T1000 (cell line): ENCODE measurements at regions not wholly inside any gene's neighbourhood (a gene's known extent, or its start where the extent isn't known, plus 50 kb on each side); places are given as distances from the start of the nearest gene placed in this dataset.

Experiments
- DNase-seq: peaks from one replicate; lab custom pipeline; 2025; ENCODE audit warnings: mixed read lengths; lab: John Stamatoyannopoulos, UW

DNA sequence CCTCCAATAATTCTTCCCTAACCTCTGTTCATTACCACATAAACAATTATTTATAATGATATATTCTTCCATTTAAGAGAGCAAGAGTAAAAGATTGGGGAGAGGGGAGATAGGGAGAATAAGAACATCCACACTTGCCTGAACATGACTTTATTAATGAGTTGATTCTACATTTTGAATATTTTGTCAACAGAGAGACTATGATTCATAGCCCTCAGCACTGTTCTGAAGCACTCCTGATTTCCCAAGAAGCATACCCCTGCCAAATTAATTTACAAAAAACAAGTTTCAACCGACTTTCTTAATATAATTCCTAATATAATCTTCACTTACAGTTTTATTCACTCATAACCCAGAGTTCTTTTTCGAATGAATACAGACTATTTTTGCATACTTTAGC lies 828.8 kb downstream of the ROBO2 start:
- DNase-seq, result no peak

GRCh38 chr3:77869423-77869822 lies 829.5 kb downstream of the ROBO2 start:
- DNase-seq, result no peak

DNA sequence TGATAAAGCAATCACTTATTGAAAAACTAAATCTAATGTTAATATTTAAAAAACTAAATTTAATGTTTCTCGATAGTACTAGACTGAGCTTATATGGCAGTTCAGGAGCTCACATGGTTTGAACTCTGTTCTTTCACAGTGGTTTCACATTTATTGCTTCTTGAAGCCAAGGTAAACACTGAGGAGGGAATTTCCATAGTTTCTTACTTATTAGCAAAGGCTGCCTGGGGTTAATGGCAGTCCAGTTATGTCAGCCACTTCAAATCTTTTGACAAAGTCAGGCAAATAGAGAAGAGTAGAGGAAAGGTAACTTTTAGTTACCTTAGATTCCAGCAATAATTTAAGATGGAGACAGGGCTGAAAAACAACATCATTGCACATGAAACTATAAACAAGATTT lies 831.5 kb downstream of the ROBO2 start:
- no peak for DNase-seq

GRCh38 chr3:77873598-77873997 lies 833.7 kb downstream of the ROBO2 start:
- DNase-seq, result no peak

DNA sequence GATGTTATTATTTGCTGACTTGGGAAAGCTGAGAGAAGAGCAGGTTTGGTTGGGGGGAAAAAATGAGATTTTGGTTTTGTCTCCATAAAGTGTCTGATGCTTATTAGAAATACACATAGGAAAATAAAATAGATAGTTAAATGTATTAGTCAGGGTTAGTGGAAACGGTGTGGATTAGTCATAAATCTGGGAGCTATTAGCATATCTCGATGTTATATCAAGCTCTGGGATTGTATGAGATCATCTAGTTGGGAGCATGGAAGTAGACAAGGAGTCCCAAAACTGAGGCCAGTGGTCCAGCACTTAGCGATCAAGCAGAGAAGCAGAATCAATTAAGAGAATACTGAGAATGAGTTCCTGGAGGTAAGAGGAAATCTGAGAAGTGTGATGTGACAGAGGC lies 845.5 kb downstream of the ROBO2 start:
- DNase-seq, result no peak

DNA sequence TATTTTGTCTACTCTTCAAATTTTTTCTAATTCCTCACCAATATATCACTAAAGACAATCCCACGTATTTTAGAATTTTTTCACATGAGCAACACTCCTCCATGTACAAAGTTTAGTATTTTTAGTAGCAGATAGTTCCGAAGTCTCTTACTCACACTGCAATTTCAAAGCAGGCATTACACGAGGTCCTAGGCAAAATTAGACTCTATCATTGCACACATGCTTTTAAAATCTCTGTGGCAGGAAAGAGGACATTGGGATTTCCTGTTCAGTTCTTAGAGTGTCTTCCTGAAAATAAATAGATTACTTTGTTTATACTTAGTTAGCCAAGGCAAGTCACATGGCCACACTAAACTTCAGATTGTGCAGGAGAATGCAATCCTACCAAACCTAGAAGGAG lies 847.7 kb downstream of the ROBO2 start:
- DNase-seq, result no peak

DNA sequence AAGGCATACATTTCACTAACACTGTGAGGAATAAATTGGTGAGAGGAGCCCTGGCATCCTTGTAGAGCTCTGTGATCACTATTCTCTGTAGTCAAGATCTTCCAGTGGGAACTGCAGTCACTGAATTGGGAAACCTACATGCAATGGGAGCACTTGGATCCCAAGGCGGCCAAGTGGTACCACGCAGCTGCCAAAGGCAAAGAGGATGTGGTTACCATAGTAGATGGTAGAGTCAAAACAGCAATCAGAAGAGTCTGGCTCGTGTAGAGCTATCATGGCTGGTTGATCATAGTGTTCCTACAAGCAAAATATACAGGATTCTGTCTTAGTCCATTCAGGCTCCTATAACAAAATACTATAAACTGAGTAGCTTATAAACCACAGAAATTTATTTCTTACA lies 849.7 kb downstream of the ROBO2 start:
- DNase-seq, result no peak

DNA sequence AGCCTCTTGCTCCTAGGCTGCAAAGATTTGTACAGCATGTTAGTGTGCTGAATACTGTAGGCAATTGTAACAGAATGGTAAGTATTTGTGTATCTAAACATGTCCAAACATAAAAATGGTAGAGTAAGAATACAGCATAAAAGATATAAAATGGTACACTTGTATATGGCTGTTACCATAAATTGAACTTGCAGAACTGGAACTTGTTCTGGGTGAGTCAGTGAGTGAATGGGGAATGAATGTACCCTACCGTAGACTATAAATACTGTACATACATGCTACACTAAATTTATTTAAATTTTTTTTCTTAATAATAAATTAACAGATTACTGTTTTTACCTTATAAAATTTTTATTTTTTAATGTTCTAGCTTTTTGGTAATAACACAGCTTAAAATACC lies 858.7 kb downstream of the ROBO2 start:
- no peak for DNase-seq

GRCh38 chr3:77902675-77903074 lies 862.8 kb downstream of the ROBO2 start:
- DNase-seq, result no peak

DNA sequence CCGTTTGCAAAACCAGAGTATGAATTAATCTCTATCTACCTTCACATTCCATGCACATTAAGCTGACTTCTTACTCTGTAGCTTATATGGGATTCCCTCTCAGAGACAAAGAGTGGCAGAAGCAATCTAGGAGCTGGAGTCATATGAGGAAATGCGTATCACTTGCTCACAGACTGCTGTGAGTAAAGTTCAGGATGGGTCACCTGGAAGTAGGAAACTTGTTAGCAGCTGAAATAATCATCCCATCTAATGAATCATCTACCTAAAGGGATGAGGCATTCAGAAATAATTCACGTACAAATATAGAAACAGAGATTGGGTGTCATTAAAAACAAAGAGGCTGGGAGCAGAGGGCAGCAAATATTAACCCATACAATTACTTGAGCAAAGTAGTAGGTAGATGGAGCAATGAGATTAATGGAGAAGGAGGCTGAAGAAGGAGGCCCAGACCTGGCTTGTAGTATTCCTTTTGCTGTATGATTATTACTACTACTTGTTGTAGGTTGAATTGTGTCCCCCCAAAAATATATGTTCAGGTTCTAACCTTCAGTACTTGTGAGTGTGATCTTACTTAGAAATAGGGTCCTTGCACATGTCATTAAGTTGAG lies 866.3 kb downstream of the ROBO2 start:
- DNase-seq, result no peak

GRCh38 chr3:77913524-77914174 lies 873.8 kb downstream of the ROBO2 start:
- DNase-seq, result no peak

GRCh38 chr3:77915336-77915735 lies 875.4 kb downstream of the ROBO2 start:
- DNase-seq, result no peak

- DNase-seq, result no peak
Observed at GRCh38 chr3:77917225-77917624, 877.3 kb downstream of the ROBO2 start.

- DNase-seq, result no peak
Observed at GRCh38 chr3:77919244-77919643, 879.3 kb downstream of the ROBO2 start.

- DNase-seq, result no peak
Observed at GRCh38 chr3:77931255-77932009, 891.5 kb downstream of the ROBO2 start.

DNA sequence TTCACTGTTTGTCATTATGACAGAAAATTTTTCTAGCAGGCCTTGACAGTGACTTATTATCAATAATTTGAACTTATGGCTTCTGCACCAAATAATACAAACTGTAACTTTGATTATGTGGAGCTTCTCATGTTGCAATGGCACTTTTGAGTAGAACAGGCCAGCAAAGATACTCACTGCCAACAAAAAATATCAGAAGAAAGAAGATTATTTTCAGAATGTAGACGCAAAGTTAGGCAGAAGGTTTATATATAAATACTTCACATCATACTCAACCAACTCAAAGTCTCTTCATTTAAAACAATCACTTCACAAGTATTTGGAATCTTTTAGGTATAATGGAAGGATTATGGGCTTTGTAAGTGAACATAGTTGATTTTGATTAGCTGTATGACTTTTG lies 893.0 kb downstream of the ROBO2 start:
- DNase-seq, result no peak

DNA sequence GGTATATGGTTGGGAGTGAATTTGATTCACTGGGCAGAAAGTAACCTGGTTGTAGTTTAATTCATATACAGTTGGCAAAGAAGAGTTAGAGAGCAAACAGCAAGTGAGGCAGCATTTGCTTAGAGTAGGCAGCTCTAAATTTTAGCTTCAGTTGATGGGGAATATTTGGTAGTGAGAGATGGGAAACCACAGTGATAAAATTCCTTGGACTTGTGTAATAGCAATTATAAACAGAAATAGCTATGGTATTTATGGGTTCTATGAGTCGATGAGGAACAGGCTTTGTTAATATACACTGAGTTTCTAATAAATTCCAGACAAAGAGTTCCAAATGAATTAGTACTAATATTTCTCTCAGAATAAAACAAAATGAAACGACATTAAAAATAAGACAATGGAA lies 894.0 kb downstream of the ROBO2 start:
- DNase-seq, result no peak

DNA sequence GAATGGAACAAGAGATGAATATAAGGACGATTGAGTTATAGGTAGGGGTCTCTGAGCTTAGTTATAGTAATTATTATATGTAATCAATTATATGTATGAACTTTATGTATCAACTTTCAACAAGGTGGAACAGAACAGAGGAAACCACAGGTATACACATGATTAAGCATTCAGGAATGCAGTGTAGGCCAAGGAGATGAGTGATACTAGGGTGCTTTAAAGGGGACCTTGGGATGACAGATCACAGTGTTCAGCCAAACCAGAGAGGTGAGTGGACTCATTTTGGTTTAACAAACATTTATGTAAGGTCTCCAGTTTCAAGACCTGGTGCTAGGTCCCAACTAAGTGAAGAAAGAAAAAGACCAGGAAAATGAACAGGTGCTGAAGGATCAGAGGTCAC lies 895.5 kb downstream of the ROBO2 start:
- DNase-seq, result no peak

DNA sequence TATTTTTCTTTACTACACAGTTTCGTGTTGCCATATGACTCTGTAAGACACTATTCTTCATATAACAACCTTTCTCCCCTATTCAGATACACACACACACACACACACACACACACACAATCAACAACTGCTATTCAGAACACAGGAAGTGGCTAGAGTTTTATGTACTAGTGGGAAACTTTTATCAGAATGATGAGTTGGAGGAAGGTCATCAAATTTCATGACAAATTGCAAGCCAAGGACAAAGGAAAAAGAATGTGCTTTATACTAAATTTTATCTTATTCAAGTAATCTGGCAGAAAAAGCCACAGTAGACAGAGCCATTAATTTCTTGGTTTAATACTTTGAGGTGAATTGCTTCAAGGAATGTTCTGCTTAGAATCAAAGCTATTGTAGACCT lies 899.8 kb downstream of the ROBO2 start:
- no peak for DNase-seq

- no peak for DNase-seq
Observed at GRCh38 chr3:77943598-77943997, 903.7 kb downstream of the ROBO2 start.

- DNase-seq, result no peak
Observed at GRCh38 chr3:77945320-77945719, 905.4 kb downstream of the ROBO2 start.

GRCh38 chr3:77947671-77948070 lies 907.8 kb downstream of the ROBO2 start:
- DNase-seq, result no peak

GRCh38 chr3:77967621-77968020 lies 927.7 kb downstream of the ROBO2 start:
- DNase-seq, result no peak
